GM21360 (cell line): ENCODE measurements at regions not wholly inside any gene's neighbourhood (a gene's known extent, or its start where the extent isn't known, plus 50 kb on each side); places are given as distances from the start of the nearest gene placed in this dataset.
"Not testable (repeated sequence)": the region's sequence is repeated elsewhere in the genome, so short reads cannot be mapped to it uniquely, and the experiment has no call there.

Experiments used
- ATAC-seq: cut with Tn5 transposase; IDR thresholded peaks from one replicate; pipeline ENCODE4 v1.9.1; 2021; ENCODE audit warnings: mild to moderate bottlenecking, moderate library complexity; ENCODE audit not compliant: unreplicated experiment

DNA sequence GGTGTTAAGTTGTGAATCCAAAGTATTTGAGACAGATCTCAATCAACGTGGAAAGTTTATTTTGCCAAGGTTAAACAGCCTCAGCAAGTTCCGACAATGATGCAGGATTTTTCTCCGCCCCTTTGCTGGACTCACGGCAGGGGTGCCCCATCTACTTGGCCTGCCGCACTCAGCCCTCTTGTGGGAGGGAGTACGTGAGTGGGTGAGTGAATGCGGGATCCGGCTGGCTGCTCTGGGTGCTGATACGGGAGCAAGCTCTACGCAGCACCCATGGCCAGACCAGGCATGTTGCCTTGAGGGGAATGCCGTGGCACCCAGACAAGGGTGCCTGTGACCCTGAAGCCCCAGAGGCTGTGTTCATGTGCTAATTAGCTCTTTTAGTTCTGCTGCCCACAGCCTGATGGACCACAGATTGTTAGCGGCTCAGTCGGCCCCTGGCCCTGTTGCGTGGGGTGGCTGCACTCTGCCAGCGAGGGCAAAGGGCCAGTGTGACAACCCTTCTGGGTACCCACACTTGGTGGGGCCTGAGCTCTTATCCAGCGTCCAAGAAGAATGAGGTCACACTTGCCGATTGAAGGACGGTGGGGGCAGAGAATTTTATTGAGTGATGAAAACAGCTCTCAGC lies 81.2 kb upstream of the FAM153A start:
- not testable (repeated sequence) for ATAC-seq

DNA sequence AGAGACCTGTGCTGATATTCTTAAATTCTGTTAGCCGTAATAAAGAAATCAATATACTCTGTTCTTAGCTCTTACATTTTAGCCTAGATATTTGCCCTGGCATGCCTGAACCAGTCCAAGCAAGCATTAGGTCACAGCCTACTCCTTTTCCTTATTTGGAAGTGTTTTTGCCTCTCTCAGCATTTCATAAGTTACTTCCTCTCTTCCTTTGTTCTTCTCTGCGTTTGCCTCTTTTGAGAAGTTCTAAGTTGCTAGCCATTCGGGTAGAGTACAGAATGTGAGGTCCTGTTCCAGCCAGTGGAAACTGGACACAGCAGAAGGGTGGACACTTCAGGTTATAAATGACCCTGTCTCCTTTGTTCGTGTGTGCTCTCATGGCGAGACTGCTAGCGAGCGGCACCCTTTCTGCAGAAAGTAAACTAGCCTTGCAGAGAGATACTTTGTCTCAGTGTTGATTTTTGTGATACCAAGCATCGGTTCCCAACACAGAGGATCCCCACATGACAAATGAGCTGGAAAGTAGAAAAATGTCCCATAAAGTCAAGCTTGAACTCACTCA lies 75.0 kb upstream of the FAM153A start:
- not testable (repeated sequence) for ATAC-seq

DNA sequence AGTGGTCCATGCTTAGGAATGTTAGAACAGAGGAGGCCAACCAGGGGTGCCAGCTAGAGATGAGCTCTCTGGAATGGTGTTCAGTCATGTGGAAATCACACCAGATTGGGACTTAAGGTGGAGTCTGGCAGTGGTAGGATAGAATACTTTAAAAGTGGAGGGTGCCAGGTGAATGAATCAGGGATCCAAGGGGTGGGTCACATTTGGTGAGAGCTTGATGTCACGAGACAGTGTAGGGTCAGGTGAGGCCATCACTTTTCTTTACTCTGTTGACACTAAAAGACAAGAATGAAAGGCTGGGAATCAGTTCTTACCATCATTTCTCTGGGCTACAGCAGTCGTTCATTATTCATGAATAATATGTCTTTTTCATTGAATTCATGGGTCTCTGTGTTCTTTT lies 73.8 kb upstream of the FAM153A start:
- ATAC-seq: not testable (repeated sequence)

DNA sequence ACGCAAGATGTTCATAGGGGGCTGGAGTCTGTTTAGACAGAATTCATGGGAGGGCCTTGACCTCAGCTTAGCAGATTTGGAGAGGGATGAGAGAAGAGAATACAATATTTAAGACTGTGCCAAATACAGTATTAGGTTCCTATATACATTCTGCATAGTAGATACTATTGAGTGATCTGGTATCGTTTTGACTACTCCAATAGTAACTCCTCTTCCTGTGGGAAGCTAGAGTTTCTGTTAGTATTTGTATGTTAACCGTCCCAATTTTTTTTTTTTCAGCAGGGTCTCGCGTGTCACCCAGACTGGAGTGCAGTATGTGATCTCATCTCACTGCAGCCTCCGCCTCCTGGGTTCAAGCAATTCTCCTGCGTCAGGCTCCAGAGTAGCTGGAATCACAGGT lies 65.2 kb upstream of the FAM153A start:
- ATAC-seq: not testable (repeated sequence)

DNA sequence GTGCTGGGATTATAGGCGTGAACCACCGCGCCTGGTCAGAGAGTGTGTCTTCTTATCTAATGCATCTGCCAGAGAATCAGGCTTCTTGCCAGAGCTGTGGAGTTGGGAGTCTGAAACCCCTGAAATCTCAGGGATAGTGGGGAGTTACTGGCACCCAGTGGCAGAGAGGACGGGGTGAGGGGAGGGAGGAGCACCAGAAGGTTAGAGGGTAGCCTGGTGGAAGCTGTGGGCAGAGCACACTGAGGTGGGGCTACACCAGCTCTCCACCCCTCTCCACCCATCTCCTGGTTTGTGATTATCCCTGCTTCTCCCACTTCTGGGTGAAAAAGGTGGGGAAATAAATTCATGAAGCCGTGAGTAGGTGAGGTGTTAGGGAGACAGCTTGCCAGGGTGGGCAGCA lies 63.9 kb upstream of the FAM153A start:
- ATAC-seq: not testable (repeated sequence)

DNA sequence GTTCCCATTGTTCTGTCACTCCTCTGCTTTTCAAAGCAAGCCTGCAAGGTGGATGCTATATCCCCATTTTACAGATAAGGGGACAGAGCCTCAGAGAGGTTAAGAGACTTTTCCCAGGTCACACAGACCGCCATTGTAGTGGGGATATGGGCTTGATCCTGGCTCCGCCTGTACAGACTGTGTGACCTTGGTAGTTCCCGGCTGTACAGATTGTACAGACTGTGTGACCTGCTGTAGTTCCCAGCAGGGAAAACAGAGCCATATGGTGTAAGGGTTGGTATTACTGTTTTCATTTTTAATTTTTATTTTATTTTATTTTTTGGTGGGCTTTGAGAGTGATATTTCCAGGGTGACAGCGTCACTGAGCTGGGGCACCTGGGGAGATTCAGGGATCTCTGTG lies 63.2 kb upstream of the FAM153A start:
- not testable (repeated sequence) for ATAC-seq

DNA sequence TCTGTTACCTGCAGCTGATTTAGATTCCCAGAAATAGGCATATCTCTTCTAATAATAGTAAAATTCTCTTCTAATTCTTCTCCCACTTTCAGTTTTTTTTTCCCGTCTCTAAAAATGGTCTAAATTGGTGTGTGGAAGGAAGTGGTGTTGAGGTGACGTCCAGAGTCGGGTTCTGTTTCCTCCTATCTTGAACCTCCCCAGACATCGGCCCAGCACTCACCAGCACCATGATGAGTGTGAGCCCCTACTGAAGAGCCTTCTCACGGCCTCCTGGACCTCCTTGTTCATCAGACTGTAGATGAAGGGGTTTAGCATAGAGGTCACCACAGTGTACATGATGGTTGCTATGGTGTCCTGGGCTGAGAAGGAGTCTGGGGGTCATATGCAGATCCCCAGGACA lies 53.5 kb upstream of the FAM153A start:
- ATAC-seq: not testable (repeated sequence)
